Endothelial cell (in vitro differentiated cells): ENCODE measurements at regions not wholly inside any gene's neighbourhood (a gene's known extent, or its start where the extent isn't known, plus 50 kb on each side); places are given as distances from the start of the nearest gene placed in this dataset.

Source experiments
- DNase-seq: peaks from one replicate; pipeline ENCODE4 v3.0.0; 2021; ENCODE audit warnings: low spot score
- H3K27ac Mint-ChIP-seq: one replicate; pipeline ENCODE4 v1.8.0; 2021; ENCODE audit warnings: mixed read lengths, inconsistent platforms; ENCODE audit not compliant: unreplicated experiment
- H3K27me3 Mint-ChIP-seq: one replicate; pipeline ENCODE4 v1.8.0; 2021; ENCODE audit warnings: mild to moderate bottlenecking, moderate library complexity, mixed read lengths, inconsistent platforms; ENCODE audit not compliant: unreplicated experiment
- H3K36me3 Mint-ChIP-seq: one replicate; pipeline ENCODE4 v1.8.0; 2021; ENCODE audit warnings: mild to moderate bottlenecking, low read depth, mixed read lengths, inconsistent platforms; ENCODE audit not compliant: unreplicated experiment
- H3K4me1 Mint-ChIP-seq: one replicate; pipeline ENCODE4 v1.8.0; 2021; ENCODE audit warnings: mild to moderate bottlenecking, mixed read lengths, inconsistent platforms; ENCODE audit not compliant: unreplicated experiment
- H3K4me3 Mint-ChIP-seq: one replicate; pipeline ENCODE4 v1.8.0; 2021; ENCODE audit warnings: mild to moderate bottlenecking, mixed read lengths, inconsistent platforms; ENCODE audit not compliant: unreplicated experiment
- H3K9me3 Mint-ChIP-seq: one replicate; pipeline ENCODE4 v1.8.0; 2021; ENCODE audit warnings: mixed read lengths, inconsistent platforms; ENCODE audit not compliant: unreplicated experiment
- TF ChIP-seq, protein P1 (sequence below): fragments of 200-600 bp; sonication (generic); IDR thresholded peaks from one replicate; pipeline ENCODE4 v1.5.0; 2021; ENCODE audit warnings: antibody characterized with exemption; ENCODE audit not compliant: unreplicated experiment

DNA sequence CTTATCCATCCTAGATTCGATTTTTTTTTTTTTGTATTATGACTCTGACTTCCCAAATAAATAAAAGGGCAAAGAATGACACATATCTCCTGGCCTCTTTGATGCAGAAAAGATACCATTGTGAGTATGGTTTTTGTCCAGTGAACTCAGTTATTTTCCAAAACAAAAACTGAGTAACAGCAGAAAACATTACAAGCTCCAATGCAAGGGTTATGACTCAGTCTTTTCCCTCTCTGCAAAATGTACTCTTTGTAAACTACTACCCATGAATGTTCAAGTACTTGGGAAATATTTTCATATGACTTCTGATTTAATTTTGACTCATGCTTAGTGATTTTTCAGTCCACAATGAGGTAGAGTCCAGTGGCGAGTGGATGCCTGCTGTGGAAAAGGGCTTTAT, 355.3 kb downstream of the RNF144B start:
- Mint-ChIP-seq H3K4me1 (no peaks in the 10 kb centered on the region), H3K4me3 (no peak overlapping the region), H3K36me3 (no peaks in the 10 kb centered on the region), H3K9me3 (no peaks in the 10 kb centered on the region), H3K27ac (no peak overlapping the region), H3K27me3 (no peaks in the 10 kb centered on the region)
- TF ChIP-seq, protein P1, sequence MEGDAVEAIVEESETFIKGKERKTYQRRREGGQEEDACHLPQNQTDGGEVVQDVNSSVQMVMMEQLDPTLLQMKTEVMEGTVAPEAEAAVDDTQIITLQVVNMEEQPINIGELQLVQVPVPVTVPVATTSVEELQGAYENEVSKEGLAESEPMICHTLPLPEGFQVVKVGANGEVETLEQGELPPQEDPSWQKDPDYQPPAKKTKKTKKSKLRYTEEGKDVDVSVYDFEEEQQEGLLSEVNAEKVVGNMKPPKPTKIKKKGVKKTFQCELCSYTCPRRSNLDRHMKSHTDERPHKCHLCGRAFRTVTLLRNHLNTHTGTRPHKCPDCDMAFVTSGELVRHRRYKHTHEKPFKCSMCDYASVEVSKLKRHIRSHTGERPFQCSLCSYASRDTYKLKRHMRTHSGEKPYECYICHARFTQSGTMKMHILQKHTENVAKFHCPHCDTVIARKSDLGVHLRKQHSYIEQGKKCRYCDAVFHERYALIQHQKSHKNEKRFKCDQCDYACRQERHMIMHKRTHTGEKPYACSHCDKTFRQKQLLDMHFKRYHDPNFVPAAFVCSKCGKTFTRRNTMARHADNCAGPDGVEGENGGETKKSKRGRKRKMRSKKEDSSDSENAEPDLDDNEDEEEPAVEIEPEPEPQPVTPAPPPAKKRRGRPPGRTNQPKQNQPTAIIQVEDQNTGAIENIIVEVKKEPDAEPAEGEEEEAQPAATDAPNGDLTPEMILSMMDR, result no peak
- no peak for DNase-seq

DNA sequence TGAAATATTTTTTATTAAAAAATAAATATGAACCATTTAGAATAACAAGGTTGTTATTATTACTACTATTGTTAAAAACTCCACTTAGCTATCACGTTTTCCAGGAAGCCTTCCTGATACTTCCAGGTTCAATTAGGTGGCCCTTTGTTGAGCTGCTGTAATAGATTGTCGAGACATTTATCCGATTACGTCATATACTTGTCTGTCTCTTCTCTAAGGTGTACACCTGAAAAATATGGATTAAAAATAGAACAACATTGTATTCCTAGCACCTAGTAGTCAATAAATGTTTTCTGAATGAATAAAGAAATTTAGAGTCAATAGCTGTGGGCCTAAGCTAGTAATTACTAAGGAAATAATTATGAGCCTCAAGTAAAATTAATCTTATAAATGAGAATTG, 359.6 kb downstream of the RNF144B start:
- H3K27me3 Mint-ChIP-seq, result no peaks in the 10 kb centered on the region
- H3K9me3 Mint-ChIP-seq, result no peaks in the 10 kb centered on the region
- no peak overlapping the region for H3K27ac Mint-ChIP-seq
- no peak for DNase-seq
- no peaks in the 10 kb centered on the region for H3K36me3 Mint-ChIP-seq
- peaks cover 8% of the 10 kb centered on the region for H3K4me1 Mint-ChIP-seq
- TF ChIP-seq, protein P1, result no peak
- no peak overlapping the region for H3K4me3 Mint-ChIP-seq

DNA sequence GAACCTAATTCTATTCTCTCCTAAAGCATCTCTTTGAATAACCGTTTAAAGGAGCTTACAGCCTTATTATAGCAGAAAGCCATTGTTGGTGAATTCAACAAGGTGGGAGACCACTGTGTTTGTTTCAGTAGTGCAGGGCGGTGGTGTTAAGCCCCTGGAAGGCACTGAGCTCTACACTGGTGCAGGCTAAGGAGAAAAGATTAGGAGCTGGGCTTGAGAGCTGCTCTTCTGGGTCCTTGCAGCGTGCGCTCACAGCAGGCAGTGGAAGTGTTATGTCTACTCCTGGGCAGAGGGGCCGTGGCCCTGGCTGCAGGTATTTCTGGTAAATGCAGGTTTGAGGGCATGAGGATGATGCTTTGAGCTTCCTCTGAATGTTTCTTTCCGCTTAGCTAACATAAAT, 361.2 kb downstream of the RNF144B start:
- no peak overlapping the region for H3K4me3 Mint-ChIP-seq
- TF ChIP-seq, protein P1, result no peak
- H3K27ac Mint-ChIP-seq, result no peak overlapping the region
- no peak for DNase-seq
- peaks cover 8% of the 10 kb centered on the region for H3K4me1 Mint-ChIP-seq
- H3K27me3 Mint-ChIP-seq, result no peaks in the 10 kb centered on the region
- no peaks in the 10 kb centered on the region for H3K9me3 Mint-ChIP-seq
- H3K36me3 Mint-ChIP-seq, result no peaks in the 10 kb centered on the region

DNA sequence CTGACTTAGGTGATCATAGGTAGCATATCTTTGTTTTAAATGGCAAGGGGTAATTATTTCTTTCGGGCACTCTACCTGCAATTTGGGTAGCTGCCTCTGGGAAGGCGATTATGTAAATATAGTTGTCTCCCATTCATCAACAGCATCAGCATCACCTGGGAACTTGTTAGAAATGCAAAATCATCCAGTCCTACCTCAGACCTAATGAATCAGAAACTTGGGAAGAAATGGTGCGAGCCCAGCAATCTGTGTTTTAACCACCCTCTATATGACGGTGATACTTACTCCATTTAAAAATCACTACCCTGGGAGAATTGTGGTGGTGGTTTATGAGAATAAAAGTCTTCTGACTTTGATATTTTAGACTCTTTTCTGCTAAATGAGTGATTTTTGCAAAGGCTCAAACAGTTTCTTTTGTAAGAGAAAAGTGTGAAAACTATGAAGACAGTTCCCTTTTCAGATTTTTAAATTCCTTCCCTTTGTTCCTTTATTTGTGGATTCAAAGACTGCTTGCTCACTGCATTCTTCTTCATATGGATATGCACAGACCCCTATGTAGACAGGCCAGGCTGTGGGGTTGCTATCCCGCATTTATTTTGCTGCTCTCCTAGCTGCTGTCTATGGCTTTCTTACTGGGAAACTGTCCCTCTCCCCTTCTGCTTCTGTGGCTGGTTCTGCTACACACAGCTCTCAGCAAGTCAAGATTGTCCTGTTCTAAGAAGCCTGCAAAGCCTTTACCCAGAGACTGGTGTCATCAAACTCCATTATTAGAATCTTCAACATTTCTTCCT, 365.3 kb downstream of the RNF144B start:
- Mint-ChIP-seq H3K4me1 (peaks cover 8% of the 10 kb centered on the region), H3K36me3 (no peaks in the 10 kb centered on the region), H3K9me3 (no peaks in the 10 kb centered on the region), H3K4me3 (no peak overlapping the region), H3K27me3 (peaks cover 4% of the 10 kb centered on the region), H3K27ac (no peak overlapping the region)
- TF ChIP-seq, protein P1, result no peak
- DNase-seq, result no peak

DNA sequence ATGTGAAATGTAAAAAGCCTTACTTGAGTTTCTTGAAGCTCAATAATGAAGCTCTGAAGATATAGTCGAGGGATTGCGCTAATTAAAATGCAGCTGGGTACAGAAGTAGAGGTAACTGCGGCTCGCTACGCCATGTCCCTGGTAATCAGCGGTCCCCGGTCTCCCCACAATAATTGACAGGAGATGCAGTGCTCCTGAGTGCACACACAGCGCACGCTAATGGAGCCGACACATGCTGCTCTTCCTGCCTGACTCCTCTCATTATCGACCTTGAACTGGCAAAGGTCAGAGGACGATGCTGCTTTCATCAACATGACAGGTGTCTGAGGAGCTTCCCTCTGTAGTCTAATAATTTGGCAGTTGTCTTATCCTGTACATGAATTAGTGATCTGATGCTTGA, 365.9 kb downstream of the RNF144B start:
- H3K27me3 Mint-ChIP-seq, result peaks cover 4% of the 10 kb centered on the region
- TF ChIP-seq, protein P1, result no peak

More for the DNA sequence above, 365.9 kb downstream of the RNF144B start:
- H3K9me3 Mint-ChIP-seq, result no peaks in the 10 kb centered on the region
- no peak for DNase-seq
- H3K4me1 Mint-ChIP-seq, result peaks cover 6% of the 10 kb centered on the region
- H3K4me3 Mint-ChIP-seq, result no peak overlapping the region
- no peak overlapping the region for H3K27ac Mint-ChIP-seq
- H3K36me3 Mint-ChIP-seq, result no peaks in the 10 kb centered on the region
